Neural progenitor cell (in vitro differentiated cells): ENCODE measurements at regions not wholly inside any gene's neighbourhood (a gene's known extent, or its start where the extent isn't known, plus 50 kb on each side); places are given as distances from the start of the nearest gene placed in this dataset.

Source experiments
- DNase-seq: peaks from one replicate; pipeline ENCODE4 v3.0.0-alpha.2; 2016; ENCODE audit warnings: low spot score
- H2AFZ ChIP-seq: fragments of 200-600 bp; sonication (generic); replicated peaks from 2 replicates; pipeline ENCODE4 v1.6.1; 2016; ENCODE audit warnings: antibody characterized with exemption
- H3F3A ChIP-seq: fragments of 200-600 bp; sonication (generic); 2 replicates; pipeline ENCODE4 v1.6.1; 2016; ENCODE audit warnings: antibody characterized with exemption, low read depth
- H3K27ac ChIP-seq: fragments of 200-600 bp; sonication (generic); 2 replicates; pipeline ENCODE4 v1.5.1; 2016; ENCODE audit warnings: mild to moderate bottlenecking
- H3K27me3 ChIP-seq: fragments of 200-600 bp; sonication (generic); 2 replicates; pipeline ENCODE4 v1.6.1; 2016; ENCODE audit warnings: mild to moderate bottlenecking, moderate library complexity
- H3K36me3 ChIP-seq: fragments of 200-600 bp; sonication (generic); 2 replicates; pipeline ENCODE4 v1.5.1; 2016
- H3K4me1 ChIP-seq: fragments of 200-600 bp; sonication (generic); 2 replicates; pipeline ENCODE4 v1.6.1; 2016; ENCODE audit warnings: mixed run types
- H3K4me2 ChIP-seq: fragments of 200-600 bp; sonication (generic); 2 replicates; pipeline ENCODE4 v1.6.1; 2016
- H3K4me3 ChIP-seq: fragments of 200-600 bp; sonication (generic); 2 replicates; pipeline ENCODE4 v1.5.1; 2016
- H3K79me2 ChIP-seq: fragments of 200-600 bp; sonication (generic); 2 replicates; pipeline ENCODE4 v1.6.1; 2016; ENCODE audit warnings: low read depth
- H3K9ac ChIP-seq: fragments of 200-600 bp; sonication (generic); 2 replicates; pipeline ENCODE4 v1.6.1; 2016
- H3K9me3 ChIP-seq: fragments of 200-600 bp; sonication (generic); 2 replicates; pipeline ENCODE4 v1.5.1; 2016; ENCODE audit warnings: low read depth
- H4K20me1 ChIP-seq: fragments of 200-600 bp; sonication (generic); 2 replicates; pipeline ENCODE4 v1.6.1; 2016; ENCODE audit warnings: low read depth
- H3K27ac Mint-ChIP-seq: 3 replicates; pipeline ENCODE4 v1.8.0; 2021; ENCODE audit warnings: mixed read lengths
- H3K27me3 Mint-ChIP-seq: 2 replicates; pipeline ENCODE4 v1.8.0; 2022; ENCODE audit warnings: low read depth, mild to moderate bottlenecking, inconsistent platforms, moderate library complexity, mixed read lengths; ENCODE audit not compliant: insufficient read depth
- H3K36me3 Mint-ChIP-seq: 3 replicates; pipeline ENCODE4 v1.8.0; 2021; ENCODE audit warnings: mixed read lengths
- H3K4me1 Mint-ChIP-seq: 3 replicates; pipeline ENCODE4 v1.8.0; 2021; ENCODE audit warnings: mixed read lengths
- H3K4me3 Mint-ChIP-seq: 3 replicates; pipeline ENCODE4 v1.8.0; 2021; ENCODE audit warnings: mild to moderate bottlenecking, moderate library complexity, mixed read lengths
- H3K9me3 Mint-ChIP-seq: 3 replicates; pipeline ENCODE4 v1.8.0; 2020; ENCODE audit warnings: mixed read lengths
- CTCF ChIP-seq: fragments of 200-600 bp; sonication (generic); IDR thresholded peaks from 2 replicates; pipeline ENCODE4 v1.5.1; 2017; ENCODE audit warnings: antibody characterized with exemption, mild to moderate bottlenecking
- EZH2 ChIP-seq: fragments of 200-600 bp; sonication (generic); IDR thresholded peaks from 2 replicates; pipeline ENCODE4 v1.6.1; 2017; ENCODE audit warnings: antibody characterized with exemption, mild to moderate bottlenecking, moderate library complexity
- EZH2phosphoT487 ChIP-seq: fragments of 200-600 bp; sonication (generic); IDR thresholded peaks from 2 replicates; pipeline ENCODE4 v1.6.1; 2017; ENCODE audit warnings: antibody characterized with exemption

GRCh38 chr12:89906824-89907223, 198.2 kb upstream of the ATP2B1 start:
- H3K27ac Mint-ChIP-seq: no peak overlapping the region
- peaks cover 7% of the 10 kb centered on the region for H3F3A ChIP-seq
- no peaks in the 10 kb centered on the region for H3K36me3 ChIP-seq
- H3K27ac ChIP-seq: no peak overlapping the region
- H2AFZ ChIP-seq: no peak overlapping the region
- H4K20me1 ChIP-seq: no peaks in the 10 kb centered on the region
- no peaks in the 10 kb centered on the region for H3K27me3 ChIP-seq
- no peaks in the 10 kb centered on the region for H3K4me1 Mint-ChIP-seq
- DNase-seq: no peak
- H3K4me1 ChIP-seq: peaks cover 24% of the 10 kb centered on the region
- no peak overlapping the region for H3K9ac ChIP-seq
- TF ChIP-seq CTCF: no peak
- no peak for TF ChIP-seq EZH2phosphoT487
- no peak for TF ChIP-seq EZH2
- H3K27me3 Mint-ChIP-seq: no peaks in the 10 kb centered on the region
- H3K36me3 Mint-ChIP-seq: peaks cover 2% of the 10 kb centered on the region
- no peaks in the 10 kb centered on the region for H3K79me2 ChIP-seq
- H3K9me3 ChIP-seq: no peaks in the 10 kb centered on the region
- H3K9me3 Mint-ChIP-seq: peaks cover 11% of the 10 kb centered on the region
- no peak overlapping the region for H3K4me3 Mint-ChIP-seq
- H3K4me3 ChIP-seq: no peak overlapping the region
- no peak overlapping the region for H3K4me2 ChIP-seq

- no peak overlapping the region for H3K4me2 ChIP-seq
- peaks cover 6% of the 10 kb centered on the region for H3K9me3 Mint-ChIP-seq
- H3K9ac ChIP-seq: no peak overlapping the region
- no peak overlapping the region for H3K27ac ChIP-seq
- no peak for DNase-seq
- H4K20me1 ChIP-seq: no peaks in the 10 kb centered on the region
- H2AFZ ChIP-seq: no peak overlapping the region
- no peaks in the 10 kb centered on the region for H3K27me3 ChIP-seq
- no peak overlapping the region for H3K4me3 ChIP-seq
- no peaks in the 10 kb centered on the region for H3K36me3 ChIP-seq
- H3F3A ChIP-seq: peaks cover 13% of the 10 kb centered on the region
- H3K4me3 Mint-ChIP-seq: no peak overlapping the region
- H3K36me3 Mint-ChIP-seq: peaks cover 2% of the 10 kb centered on the region
- H3K4me1 ChIP-seq: peaks cover 30% of the 10 kb centered on the region
- no peaks in the 10 kb centered on the region for H3K4me1 Mint-ChIP-seq
- no peaks in the 10 kb centered on the region for H3K79me2 ChIP-seq
- H3K27me3 Mint-ChIP-seq: peaks cover 1% of the 10 kb centered on the region
- TF ChIP-seq EZH2phosphoT487: no peak
- no peak for TF ChIP-seq EZH2
- TF ChIP-seq CTCF: no peak
- H3K9me3 ChIP-seq: no peaks in the 10 kb centered on the region
- no peak overlapping the region for H3K27ac Mint-ChIP-seq
Observed at GRCh38 chr12:89906178-89906577, 197.5 kb upstream of the ATP2B1 start.

- Histone ChIP-seq H3K9ac (no peak overlapping the region), H3K9me3 (no peaks in the 10 kb centered on the region), H2AFZ (no peak overlapping the region), H3K4me2 (no peak overlapping the region), H3K79me2 (no peaks in the 10 kb centered on the region), H3F3A (peaks cover 33% of the 10 kb centered on the region), H3K27ac (no peak overlapping the region), H3K27me3 (no peaks in the 10 kb centered on the region), H3K4me3 (no peak overlapping the region), H4K20me1 (no peaks in the 10 kb centered on the region), H3K4me1 (peaks cover 53% of the 10 kb centered on the region), H3K36me3 (no peaks in the 10 kb centered on the region)
- no peak overlapping the region for H3K4me3 Mint-ChIP-seq
- TF ChIP-seq EZH2phosphoT487 (no peak), EZH2 (no peak), CTCF (no peak)
- peaks cover 12% of the 10 kb centered on the region for H3K4me1 Mint-ChIP-seq
- H3K27me3 Mint-ChIP-seq: peaks cover 3% of the 10 kb centered on the region
- peaks cover 5% of the 10 kb centered on the region for H3K36me3 Mint-ChIP-seq
- no peak for DNase-seq
- H3K27ac Mint-ChIP-seq: no peak overlapping the region
- peaks cover 6% of the 10 kb centered on the region for H3K9me3 Mint-ChIP-seq
Observed at GRCh38 chr12:89901906-89902642, 193.4 kb upstream of the ATP2B1 start.
